HUES48 (cell line): ENCODE measurements at regions not wholly inside any gene's neighbourhood (a gene's known extent, or its start where the extent isn't known, plus 50 kb on each side); places are given as distances from the start of the nearest gene placed in this dataset.

Experiments used
- H3K27ac ChIP-seq: one replicate; pipeline ENCODE4 v1.7.0; 2013; ENCODE audit warnings: low read depth, low read length, inconsistent platforms
- H3K27me3 ChIP-seq: 2 replicates; pipeline ENCODE4 v1.6.1; 2013; ENCODE audit warnings: mild to moderate bottlenecking, low read length; ENCODE audit not compliant: control insufficient read depth, insufficient read depth
- H3K36me3 ChIP-seq: 2 replicates; pipeline ENCODE4 v1.6.1; 2013; ENCODE audit warnings: low read length; ENCODE audit not compliant: control insufficient read depth, insufficient read depth
- H3K4me1 ChIP-seq: 2 replicates; pipeline ENCODE4 v1.6.1; 2013; ENCODE audit warnings: mild to moderate bottlenecking, low read length; ENCODE audit not compliant: control insufficient read depth, insufficient read depth
- H3K4me3 ChIP-seq: 2 replicates; pipeline ENCODE4 v1.5.1; 2013; ENCODE audit warnings: mild to moderate bottlenecking, low read depth, low read length
- H3K9ac ChIP-seq: 2 replicates; pipeline ENCODE4 v1.6.1; 2013; ENCODE audit warnings: mild to moderate bottlenecking, low read depth, low read length, moderate library complexity
- H3K9me3 ChIP-seq: 2 replicates; pipeline ENCODE4 v1.6.1; 2013; ENCODE audit warnings: low read length; ENCODE audit not compliant: control insufficient read depth, insufficient read depth

- Histone ChIP-seq H3K9me3 (no peaks in the 10 kb centered on the region), H3K4me1 (no peaks in the 10 kb centered on the region), H3K9ac (no peak overlapping the region), H3K27ac (no peak overlapping the region), H3K4me3 (no peak overlapping the region), H3K36me3 (no peaks in the 10 kb centered on the region), H3K27me3 (no peaks in the 10 kb centered on the region)
These were observed 254.9 kb downstream of the TEX36 start for GRCh38 chr10:125428054-125428453.

DNA sequence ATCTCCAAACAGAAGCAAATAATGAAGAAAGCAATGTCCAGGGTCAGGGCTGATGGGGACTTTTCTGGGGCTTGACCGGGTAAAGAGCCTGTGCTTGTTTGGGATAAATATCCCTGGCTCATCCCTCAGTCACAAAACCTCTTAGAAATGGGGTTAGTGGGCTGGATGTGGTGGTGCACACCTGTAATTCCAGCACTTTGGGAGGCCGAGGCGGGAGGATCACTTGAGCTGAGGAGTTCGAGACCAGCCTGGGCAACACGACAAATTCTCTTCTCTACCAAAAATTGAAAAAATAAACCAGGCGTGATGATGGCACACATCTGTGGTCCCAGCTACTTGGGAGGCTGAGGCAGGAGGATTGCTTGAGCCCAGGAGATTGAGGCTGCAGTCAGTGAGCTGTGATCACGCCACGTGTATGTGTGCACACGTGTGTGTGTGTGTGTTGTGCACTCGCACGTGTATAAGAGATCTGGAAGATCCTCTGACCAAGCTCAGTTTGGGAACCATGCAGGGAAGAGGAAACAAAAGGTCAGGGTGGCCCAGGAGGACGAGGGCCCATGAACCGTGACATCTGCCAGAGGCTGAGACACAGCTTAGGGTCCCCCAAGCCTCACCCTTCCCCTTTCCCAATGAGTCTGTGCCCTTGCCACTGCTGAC is 258.6 kb downstream of the TEX36 start:
- H3K27me3 ChIP-seq = no peaks in the 10 kb centered on the region
- no peaks in the 10 kb centered on the region for H3K9me3 ChIP-seq
- H3K9ac ChIP-seq = no peak overlapping the region
- no peak overlapping the region for H3K27ac ChIP-seq
- no peak overlapping the region for H3K4me3 ChIP-seq
- no peaks in the 10 kb centered on the region for H3K4me1 ChIP-seq
- no peaks in the 10 kb centered on the region for H3K36me3 ChIP-seq

- no peaks in the 10 kb centered on the region for H3K27me3 ChIP-seq
- H3K36me3 ChIP-seq = no peaks in the 10 kb centered on the region
- no peak overlapping the region for H3K9ac ChIP-seq
- no peak overlapping the region for H3K4me3 ChIP-seq
- H3K27ac ChIP-seq = no peak overlapping the region
- H3K9me3 ChIP-seq = no peaks in the 10 kb centered on the region
- no peaks in the 10 kb centered on the region for H3K4me1 ChIP-seq
These were observed 259.4 kb downstream of the TEX36 start for GRCh38 chr10:125423569-125423968.

DNA sequence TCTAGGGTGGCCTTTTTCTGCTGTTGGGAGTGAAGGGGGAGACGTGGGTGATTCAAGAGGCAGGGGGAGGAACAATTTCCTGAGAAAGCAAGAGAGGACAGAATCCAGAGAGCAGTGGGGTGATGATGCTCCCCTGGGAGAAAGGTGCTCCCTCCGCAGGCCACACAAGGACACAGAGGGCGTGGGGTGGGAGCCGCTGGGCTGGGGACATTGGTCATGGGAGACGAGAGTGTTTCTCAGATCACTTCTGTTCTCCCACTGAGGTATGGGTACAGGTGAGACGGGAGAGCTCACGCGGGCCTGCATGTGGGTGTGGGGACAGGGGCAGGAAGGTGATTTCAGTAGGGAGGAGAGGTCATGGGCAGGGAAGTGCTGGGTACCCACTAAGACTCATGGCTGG is 259.5 kb upstream of the CTBP2 start:
- H3K9ac ChIP-seq = no peak overlapping the region
- no peaks in the 10 kb centered on the region for H3K27me3 ChIP-seq
- H3K36me3 ChIP-seq = no peaks in the 10 kb centered on the region
- H3K9me3 ChIP-seq = no peaks in the 10 kb centered on the region
- no peak overlapping the region for H3K27ac ChIP-seq
- no peaks in the 10 kb centered on the region for H3K4me1 ChIP-seq
- no peak overlapping the region for H3K4me3 ChIP-seq

DNA sequence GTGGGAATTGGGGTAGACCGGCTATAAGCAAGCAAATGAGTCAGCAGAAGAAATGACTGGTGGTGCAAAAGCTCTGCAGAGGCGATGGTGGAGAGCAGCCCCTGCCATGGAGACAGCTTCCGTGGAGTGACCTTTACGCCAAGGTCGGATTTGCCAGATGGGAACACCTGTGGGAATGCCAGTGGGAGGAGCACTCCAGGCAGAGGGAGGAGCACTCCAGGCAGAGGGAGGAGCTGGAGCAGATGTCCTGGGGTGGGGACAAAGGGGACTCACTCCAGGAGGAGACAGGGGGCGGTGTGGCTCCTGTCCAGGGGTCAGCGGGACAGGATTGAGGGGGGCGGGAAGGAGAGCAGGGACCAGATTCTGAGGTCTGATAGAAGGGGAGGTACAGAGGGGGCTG is 258.8 kb upstream of the CTBP2 start:
- no peak overlapping the region for H3K9ac ChIP-seq
- H3K27ac ChIP-seq = no peak overlapping the region
- no peaks in the 10 kb centered on the region for H3K36me3 ChIP-seq
- no peaks in the 10 kb centered on the region for H3K4me1 ChIP-seq
- no peaks in the 10 kb centered on the region for H3K9me3 ChIP-seq
- H3K27me3 ChIP-seq = no peaks in the 10 kb centered on the region
- H3K4me3 ChIP-seq = no peak overlapping the region

DNA sequence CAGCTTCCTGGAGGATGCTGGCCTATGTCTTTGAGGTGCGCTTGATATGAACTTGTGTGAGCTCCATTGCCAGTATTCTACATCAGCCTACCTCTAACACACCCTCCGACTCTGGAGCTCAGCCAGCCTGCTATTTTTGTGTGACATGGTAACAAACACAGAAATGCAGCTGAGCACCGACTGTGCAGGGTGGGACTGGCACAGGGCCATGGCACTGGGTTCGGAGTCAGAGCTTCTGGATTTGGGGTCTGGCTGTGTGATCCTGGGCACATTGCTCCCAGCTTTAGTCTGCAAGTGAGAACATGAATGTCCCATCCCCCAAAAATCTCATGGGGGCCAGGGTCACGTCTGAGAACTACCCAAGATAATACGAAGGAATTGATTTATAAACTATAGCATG is 257.2 kb upstream of the CTBP2 start:
- H3K4me1 ChIP-seq = no peaks in the 10 kb centered on the region
- no peaks in the 10 kb centered on the region for H3K9me3 ChIP-seq
- no peaks in the 10 kb centered on the region for H3K27me3 ChIP-seq
- no peak overlapping the region for H3K4me3 ChIP-seq
- H3K36me3 ChIP-seq = no peaks in the 10 kb centered on the region
- H3K27ac ChIP-seq = no peak overlapping the region
- H3K9ac ChIP-seq = no peak overlapping the region

DNA sequence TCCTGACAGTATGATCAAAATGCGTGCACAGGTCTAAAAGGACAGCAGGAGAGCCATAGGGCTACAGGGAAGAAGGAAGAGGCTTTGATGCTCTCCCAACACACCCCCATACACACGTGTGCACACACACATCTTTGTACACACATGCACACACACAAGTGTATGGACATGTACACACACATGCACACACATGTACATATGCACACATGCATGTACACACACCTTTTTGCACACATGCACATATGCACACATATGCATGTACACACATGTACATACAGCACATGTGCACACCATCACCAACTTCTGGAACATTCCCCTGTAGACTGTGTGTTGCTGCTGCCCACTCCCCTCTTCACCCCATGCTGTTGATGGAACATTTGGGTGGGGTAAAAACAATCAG is 255.6 kb upstream of the CTBP2 start:
- no peak overlapping the region for H3K27ac ChIP-seq
- H3K9ac ChIP-seq = no peak overlapping the region
- H3K27me3 ChIP-seq = no peaks in the 10 kb centered on the region
- no peaks in the 10 kb centered on the region for H3K4me1 ChIP-seq
- H3K4me3 ChIP-seq = no peak overlapping the region
- no peaks in the 10 kb centered on the region for H3K9me3 ChIP-seq
- H3K36me3 ChIP-seq = no peaks in the 10 kb centered on the region

GRCh38 chr10:125415006-125415633 is 254.8 kb upstream of the CTBP2 start:
- H3K4me3 ChIP-seq = no peak overlapping the region
- no peaks in the 10 kb centered on the region for H3K27me3 ChIP-seq
- H3K9ac ChIP-seq = no peak overlapping the region
- no peaks in the 10 kb centered on the region for H3K36me3 ChIP-seq
- H3K9me3 ChIP-seq = no peaks in the 10 kb centered on the region
- no peak overlapping the region for H3K27ac ChIP-seq
- H3K4me1 ChIP-seq = no peaks in the 10 kb centered on the region

- no peaks in the 10 kb centered on the region for H3K27me3 ChIP-seq
- H3K9ac ChIP-seq = no peak overlapping the region
- no peak overlapping the region for H3K4me3 ChIP-seq
- no peaks in the 10 kb centered on the region for H3K9me3 ChIP-seq
- H3K4me1 ChIP-seq = no peaks in the 10 kb centered on the region; the same call in 1 of the 2 replicates
- H3K36me3 ChIP-seq = no peaks in the 10 kb centered on the region
- no peak overlapping the region for H3K27ac ChIP-seq
These were observed 251.4 kb upstream of the CTBP2 start for GRCh38 chr10:125411724-125412123.

- Histone ChIP-seq H3K4me1 (no peaks in the 10 kb centered on the region; the same call in 1 of the 2 replicates), H3K27me3 (no peaks in the 10 kb centered on the region), H3K9ac (no peak overlapping the region), H3K36me3 (no peaks in the 10 kb centered on the region), H3K9me3 (no peaks in the 10 kb centered on the region), H3K4me3 (no peak overlapping the region), H3K27ac (no peak overlapping the region)
These were observed 249.4 kb upstream of the CTBP2 start for GRCh38 chr10:125409756-125410155.

GRCh38 chr10:125407557-125407956 is 247.2 kb upstream of the CTBP2 start:
- Histone ChIP-seq H3K9me3 (no peaks in the 10 kb centered on the region), H3K36me3 (no peaks in the 10 kb centered on the region), H3K4me3 (no peak overlapping the region), H3K9ac (no peak overlapping the region), H3K27me3 (no peaks in the 10 kb centered on the region), H3K4me1 (no peaks in the 10 kb centered on the region; the same call in 1 of the 2 replicates), H3K27ac (no peak overlapping the region)
